IMR-90 (cell line): ENCODE measurements at regions not wholly inside any gene's neighbourhood (a gene's known extent, or its start where the extent isn't known, plus 50 kb on each side); places are given as distances from the start of the nearest gene placed in this dataset.

Source experiments
- ATAC-seq: fragments of 200-7000 bp; cut with Tn5 transposase; 2 replicates; pipeline ENCODE4 v1.9.1; 2020; ENCODE audit warnings: low read depth, mild to moderate bottlenecking, moderate library complexity
- BruUV-seq: library from RNA; stranded (reverse); fragments of 400-500 nt; replicated peaks from 2 replicates; lab custom pipeline; 2021; lab: Mats Ljungman, UMichigan
- CTCF ChIA-PET: fragments of 300-600 bp; formaldehyde crosslinking; extraction: SDS; loops from one replicate; lab custom pipeline; 2021; ENCODE audit warnings: antibody characterized with exemption; lab: Yijun Ruan, JAX
- POLR2A ChIA-PET: fragments of 300-600 bp; sonication (Branson Sonifier 250); formaldehyde crosslinking; loops from one replicate; lab custom pipeline; 2022; ENCODE audit warnings: antibody characterized with exemption; ENCODE audit not compliant: unreplicated experiment; lab: Charles Lee
- DNase-seq: peaks from one replicate; pipeline ENCODE4 v3.0.0; 2013
- H2AFZ ChIP-seq: replicated peaks from 2 replicates; pipeline ENCODE3; 2013; ENCODE audit warnings: low read length, mild to moderate bottlenecking; ENCODE audit not compliant: poor library complexity
- H2AK5ac ChIP-seq: 2 replicates; pipeline ENCODE4 v1.6.1; 2013; ENCODE audit warnings: low read depth, low read length, inconsistent platforms
- H2AK9ac ChIP-seq: replicated peaks from 2 replicates; pipeline ENCODE3; 2013; ENCODE audit warnings: mild to moderate bottlenecking, low read depth, low read length, moderate library complexity; ENCODE audit not compliant: poor library complexity
- H2BK120ac ChIP-seq: 2 replicates; pipeline ENCODE4 v1.6.1; 2013; ENCODE audit warnings: low read depth, low read length, inconsistent platforms
- H2BK15ac ChIP-seq: 3 replicates; pipeline ENCODE4 v1.6.1; 2013; ENCODE audit warnings: low read depth, low read length, inconsistent platforms
- H2BK20ac ChIP-seq: 2 replicates; pipeline ENCODE4 v1.6.1; 2013; ENCODE audit warnings: low read depth, mild to moderate bottlenecking, inconsistent platforms, low read length, moderate library complexity
- H2BK5ac ChIP-seq: 2 replicates; pipeline ENCODE4 v1.6.1; 2013; ENCODE audit warnings: mild to moderate bottlenecking, low read depth, low read length, inconsistent platforms; ENCODE audit not compliant: poor library complexity, severe bottlenecking
- H3K14ac ChIP-seq: replicated peaks from 2 replicates; pipeline ENCODE4 v1.6.1; 2013; ENCODE audit warnings: low read depth, low read length, inconsistent platforms
- H3K18ac ChIP-seq: 2 replicates; pipeline ENCODE4 v1.6.1; 2013; ENCODE audit warnings: low read depth, low read length, control low read depth
- H3K23ac ChIP-seq: 2 replicates; pipeline ENCODE4 v1.6.1; 2013; ENCODE audit warnings: low read depth, low read length, inconsistent platforms
- H3K27ac ChIP-seq: 2 replicates; pipeline ENCODE4 v1.5.1; 2013; ENCODE audit warnings: mild to moderate bottlenecking, control low read depth, low read length; ENCODE audit not compliant: insufficient read depth
- H3K27me3 ChIP-seq: 2 replicates; pipeline ENCODE4 v1.6.1; 2013; ENCODE audit warnings: low read length; ENCODE audit not compliant: control insufficient read depth, insufficient read depth
- H3K36me3 ChIP-seq: 2 replicates; pipeline ENCODE4 v1.6.1; 2013; ENCODE audit warnings: low read length, mixed read lengths; ENCODE audit not compliant: control insufficient read depth, insufficient read depth
- H3K4ac ChIP-seq: 2 replicates; pipeline ENCODE4 v1.6.1; 2013; ENCODE audit warnings: low read depth, low read length, inconsistent platforms
- H3K4me1 ChIP-seq: 2 replicates; pipeline ENCODE4 v1.6.1; 2013; ENCODE audit warnings: low read length, mixed read lengths; ENCODE audit not compliant: control insufficient read depth, insufficient read depth
- H3K4me2 ChIP-seq: 2 replicates; pipeline ENCODE4 v1.6.1; 2013; ENCODE audit warnings: low read depth, mild to moderate bottlenecking, control low read depth, low read length, moderate library complexity
- H3K4me3 ChIP-seq: 2 replicates; pipeline ENCODE4 v1.5.1; 2013; ENCODE audit warnings: low read depth, mild to moderate bottlenecking, control low read depth, low read length, moderate library complexity; ENCODE audit not compliant: insufficient read depth
- H3K56ac ChIP-seq: 2 replicates; pipeline ENCODE4 v1.6.1; 2013; ENCODE audit warnings: low read length, inconsistent platforms; ENCODE audit not compliant: insufficient read depth; ENCODE audit errors: extremely low read depth
- H3K79me1 ChIP-seq, 2 experiments: 2 replicates each; pipeline ENCODE4 v1.6.1; 2013; ENCODE audit warnings: low read length in 2 of 2, inconsistent platforms in 1 of 2, low read depth in 1 of 2
- H3K9ac ChIP-seq: 2 replicates; pipeline ENCODE4 v1.6.1; 2013; ENCODE audit warnings: low read depth, low read length, control low read depth
- H3K9me1 ChIP-seq: 2 replicates; pipeline ENCODE4 v1.6.1; 2013; ENCODE audit warnings: low read length, inconsistent platforms; ENCODE audit not compliant: insufficient read depth
- H3K9me3 ChIP-seq: 2 replicates; pipeline ENCODE4 v1.6.1; 2013; ENCODE audit warnings: low read length; ENCODE audit not compliant: control insufficient read depth, insufficient read depth
- H4K20me1 ChIP-seq: 2 replicates; pipeline ENCODE4 v1.6.1; 2013; ENCODE audit warnings: low read length, inconsistent platforms; ENCODE audit not compliant: insufficient read depth
- H4K5ac ChIP-seq: 2 replicates; pipeline ENCODE4 v1.6.1; 2013; ENCODE audit warnings: mild to moderate bottlenecking, low read depth, low read length, control low read depth
- H4K8ac ChIP-seq, 2 experiments: 2 replicates each; pipeline ENCODE4 v1.6.1; 2013; ENCODE audit warnings: low read depth in 2 of 2, low read length in 2 of 2, control low read depth in 1 of 2, inconsistent platforms in 1 of 2
- H4K91ac ChIP-seq: 2 replicates; pipeline ENCODE4 v1.6.1; 2013; ENCODE audit warnings: low read depth, low read length, inconsistent platforms; ENCODE audit not compliant: insufficient read depth
- BHLHE40 ChIP-seq: fragments of 150-350 bp; IDR thresholded peaks from 2 replicates; pipeline ENCODE4 v1.6.1; 2016; ENCODE audit warnings: mild to moderate bottlenecking, low read depth, low read length
- CEBPB ChIP-seq: IDR thresholded peaks from 2 replicates; pipeline ENCODE4 v1.6.1; 2012; ENCODE audit warnings: low read depth, low read length, improper control_type of control experiment
- CHD1 ChIP-seq: IDR thresholded peaks from 2 replicates; pipeline ENCODE4 v1.6.1; 2012; ENCODE audit warnings: low read depth, low read length, improper control_type of control experiment
- CTCF ChIP-seq: conservative IDR thresholded peaks from 2 replicates; pipeline ENCODE4 v1.5.1; 2012; ENCODE audit warnings: mild to moderate bottlenecking, low read depth, low read length, improper control_type of control experiment
- FOS ChIP-seq: fragments of 150-350 bp; IDR thresholded peaks from 2 replicates; pipeline ENCODE4 v1.6.1; 2016; ENCODE audit warnings: low read depth, low read length
- MAFK ChIP-seq: IDR thresholded peaks from 2 replicates; pipeline ENCODE4 v1.6.1; 2012; ENCODE audit warnings: low read depth, low read length, improper control_type of control experiment
- MAZ ChIP-seq: IDR thresholded peaks from 2 replicates; pipeline ENCODE4 v1.6.1; 2012; ENCODE audit warnings: low read depth, mild to moderate bottlenecking, low read length, improper control_type of control experiment, moderate library complexity, borderline replicate concordance
- MXI1 ChIP-seq: IDR thresholded peaks from 2 replicates; pipeline ENCODE4 v1.6.1; 2012; ENCODE audit warnings: low read depth, mild to moderate bottlenecking, low read length, moderate library complexity, borderline replicate concordance
- NFE2L2 ChIP-seq: fragments of 150-350 bp; IDR thresholded peaks from 2 replicates; pipeline ENCODE4 v1.6.1; 2016; ENCODE audit warnings: low read depth, mild to moderate bottlenecking, low read length
- POLR2A ChIP-seq: IDR thresholded peaks from 2 replicates; pipeline ENCODE4 v1.6.1; 2012; ENCODE audit warnings: mild to moderate bottlenecking, low read depth, low read length
- RAD21 ChIP-seq: IDR thresholded peaks from 2 replicates; pipeline ENCODE4 v1.6.1; 2012; ENCODE audit warnings: low read length, improper control_type of control experiment
- RCOR1 ChIP-seq: IDR thresholded peaks from 2 replicates; pipeline ENCODE4 v1.6.1; 2012; ENCODE audit warnings: mild to moderate bottlenecking, low read length, improper control_type of control experiment; ENCODE audit not compliant: insufficient replicate concordance
- SMC3 ChIP-seq: fragments of 150-350 bp; IDR thresholded peaks from 2 replicates; pipeline ENCODE4 v1.6.1; 2016; ENCODE audit warnings: low read depth, mild to moderate bottlenecking, antibody characterized with exemption, low read length, moderate library complexity
- USF2 ChIP-seq: fragments of 150-350 bp; IDR thresholded peaks from 2 replicates; pipeline ENCODE4 v1.6.1; 2017; ENCODE audit warnings: mild to moderate bottlenecking, antibody characterized with exemption, low read length, low read depth
- WGBS, 2 experiments: methylation state at CpG; one replicate each; pipeline versions ENCODE4 v1.1.5 to v1.1.7; 2013; ENCODE audit warnings: missing lambda C conversion rate in 2 of 2; ENCODE audit not compliant: insufficient read length in 1 of 2; ENCODE audit errors: extremely low coverage in 2 of 2; 5-methylcytosine and 5-hydroxymethylcytosine counted together
- dilution Hi-C: fragments of 300-500 bp; cut with HindIII; formaldehyde crosslinking; loops from one replicate; pipeline ENCODE4 v1.14.3; 2018; ENCODE audit warnings: low sequenced_read_pairs; ENCODE audit not compliant: unreplicated experiment
- in situ Hi-C: fragments of 300-500 bp; cut with MboI; formaldehyde crosslinking; loops from 3 replicates; pipeline ENCODE4 v1.14.3; 2019; ENCODE audit warnings: low sequenced_read_pairs, inconsistent platforms, mixed read lengths
- intact Hi-C: fragments of 100-400 bp; cut with micrococcal nuclease; formaldehyde crosslinking; loops from 2 replicates; pipeline ENCODE4 v1.10.0; 2022
- TF ChIP-seq, protein P1 (sequence below): fragments of 150-350 bp; IDR thresholded peaks from 2 replicates; pipeline ENCODE4 v1.6.1; 2016; ENCODE audit warnings: low read depth, mild to moderate bottlenecking, low read length, moderate library complexity, borderline replicate concordance

DNA sequence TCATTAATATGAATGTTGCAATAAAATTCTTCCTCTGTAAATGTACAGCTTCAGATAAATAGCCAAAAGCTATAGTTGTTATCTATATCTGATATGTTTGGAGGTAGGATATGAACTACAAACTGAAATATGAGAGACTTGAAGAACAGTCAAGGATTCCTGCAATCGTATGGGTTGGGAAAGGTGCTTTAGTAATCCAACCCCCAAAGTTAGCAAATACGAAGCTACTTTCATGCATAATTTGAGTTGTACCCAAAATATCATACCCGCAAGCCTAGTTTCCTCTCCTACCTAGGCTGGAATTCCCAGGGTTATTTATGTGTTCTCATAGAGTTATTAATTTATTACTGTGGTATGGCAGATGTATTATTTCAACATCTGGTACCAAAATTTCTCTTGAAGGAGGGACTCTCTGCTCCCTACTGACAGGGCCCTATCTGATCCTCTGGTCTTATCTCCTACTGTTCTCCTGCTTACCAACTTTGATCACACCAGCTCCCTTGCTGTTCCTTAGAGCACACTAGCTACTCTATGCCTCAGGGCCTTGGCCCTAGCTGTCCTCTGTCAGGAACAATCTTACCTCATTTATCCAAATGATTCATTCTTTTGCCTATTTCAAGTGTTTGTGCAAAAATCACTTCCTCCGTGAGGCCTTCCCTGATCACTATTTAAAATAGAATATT, 140.4 kb upstream of the CCDC54 start:
- no peak overlapping the region for H2AK5ac ChIP-seq
- H3K4me2 ChIP-seq, result no peak overlapping the region
- H3K79me1 ChIP-seq, result peaks cover 0 to 16% of the 10 kb centered on the region in 2 experiments; a peak in 3 of 4 replicates
- no peaks in the 10 kb centered on the region for H3K9me3 ChIP-seq
- DNase-seq, result no peak
- H3K4me1 ChIP-seq, result peaks cover 5% of the 10 kb centered on the region
- no peak overlapping the region for H3K18ac ChIP-seq
- CTCF ChIA-PET, result interaction anchor here (0.7 to 2.0 kb wide), 4 partner anchors 20 to 691 kb away, joined by 3 to 7 read pairs (median 5); no protein-coding TSS in a partner anchor
- ATAC-seq, result no peak
- POLR2A ChIA-PET, result no interaction called here
- H3K4ac ChIP-seq, result no peak overlapping the region
- no peak overlapping the region for H4K5ac ChIP-seq
- H2BK20ac ChIP-seq, result no peak overlapping the region
- H3K56ac ChIP-seq, result no peak overlapping the region
- no peaks in the 10 kb centered on the region for H3K27me3 ChIP-seq
- no peak overlapping the region for H3K9ac ChIP-seq
- H3K23ac ChIP-seq, result no peak overlapping the region
- dilution Hi-C loops, result no loop called here
- 0 out of 2 replicates have a peak, but pooled peaks cover 2% of the 10 kb centered on the region for H3K9me1 ChIP-seq
- no peak overlapping the region for H3K27ac ChIP-seq
- no TSS peak for BruUV-seq
- no peak overlapping the region for H3K4me3 ChIP-seq
- H3K14ac ChIP-seq, result no peak overlapping the region
- H2BK15ac ChIP-seq, result no peak overlapping the region
- intact Hi-C loops, result loop anchor here (1.0 to 5.0 kb wide), 8 partner anchors 194 to 1316 kb away; no protein-coding TSS in a partner anchor
- no peak overlapping the region for H2BK5ac ChIP-seq
- H4K8ac ChIP-seq, result no peak overlapping the region; a peak in 1 of 4 replicates
- in situ Hi-C loops, result loop anchor here (10.0 to 25.0 kb wide), 4 partner anchors 498 to 1318 kb away; partner anchors contain the start of gene IFT57
- no peak overlapping the region for H2BK120ac ChIP-seq
- WGBS, 2 experiments, result 100% methylated on average over 1 of the region's 4 CpGs; no CpG with 5 or more reads in 1 of the 2 experiments
- no peak for TF ChIP-seq USF2
- no peak for TF ChIP-seq CHD1
- TF ChIP-seq, protein P1, sequence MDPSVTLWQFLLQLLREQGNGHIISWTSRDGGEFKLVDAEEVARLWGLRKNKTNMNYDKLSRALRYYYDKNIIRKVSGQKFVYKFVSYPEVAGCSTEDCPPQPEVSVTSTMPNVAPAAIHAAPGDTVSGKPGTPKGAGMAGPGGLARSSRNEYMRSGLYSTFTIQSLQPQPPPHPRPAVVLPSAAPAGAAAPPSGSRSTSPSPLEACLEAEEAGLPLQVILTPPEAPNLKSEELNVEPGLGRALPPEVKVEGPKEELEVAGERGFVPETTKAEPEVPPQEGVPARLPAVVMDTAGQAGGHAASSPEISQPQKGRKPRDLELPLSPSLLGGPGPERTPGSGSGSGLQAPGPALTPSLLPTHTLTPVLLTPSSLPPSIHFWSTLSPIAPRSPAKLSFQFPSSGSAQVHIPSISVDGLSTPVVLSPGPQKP, result no peak
- no peak for TF ChIP-seq RAD21
- TF ChIP-seq POLR2A, result no peak
- TF ChIP-seq CTCF, result no peak
- no peak for TF ChIP-seq SMC3
- no peak for TF ChIP-seq CEBPB
- no peak for TF ChIP-seq MAFK
- no peak for TF ChIP-seq MXI1
- no peak for TF ChIP-seq NFE2L2
- TF ChIP-seq RCOR1, result no peak
- no peak for TF ChIP-seq MAZ
- TF ChIP-seq FOS, result no peak
- TF ChIP-seq BHLHE40, result no peak
- no peak overlapping the region for H2AK9ac ChIP-seq
- H4K91ac ChIP-seq, result no peak overlapping the region
- peak overlapping the region; percentile 9 for H2AFZ ChIP-seq
- H3K36me3 ChIP-seq, result no peaks in the 10 kb centered on the region
- no peaks in the 10 kb centered on the region for H4K20me1 ChIP-seq
